ENCODE measurements at regions not wholly inside any gene's neighbourhood (a gene's known extent, or its start where the extent isn't known, plus 50 kb on each side); places are given as distances from the start of the nearest gene placed in this dataset.

- TF ChIP-seq CTCF (IDR thresholded peaks at IDR 0.05) (no peak), POLR2AphosphoS5 (IDR thresholded peaks at IDR 0.05) (no peak)
Observed at GRCh38 chr14:71734885-71735284, 197.3 kb upstream of the RGS6 start.

Data from transverse colon (tissue), 4 donors.